22Rv1 (cell line): ENCODE measurements at regions not wholly inside any gene's neighbourhood (a gene's known extent, or its start where the extent isn't known, plus 50 kb on each side); places are given as distances from the start of the nearest gene placed in this dataset.

Source experiments
- CTCF ChIP-seq: fragments of 450-650 bp; IDR thresholded peaks from 2 replicates; pipeline ENCODE4 v1.5.1; 2017; ENCODE audit warnings: mild to moderate bottlenecking
- ZFX ChIP-seq: fragments of 450-650 bp; IDR thresholded peaks from 2 replicates; pipeline ENCODE4 v1.6.1; 2017; ENCODE audit warnings: antibody characterized with exemption, borderline replicate concordance

GRCh38 chr20:60317401-60317800 lies 359.2 kb downstream of the CDH26 start:
- no peak for TF ChIP-seq CTCF
- TF ChIP-seq ZFX, result no peak
